CD4-positive, alpha-beta T cell (primary cell): ENCODE measurements at regions not wholly inside any gene's neighbourhood (a gene's known extent, or its start where the extent isn't known, plus 50 kb on each side); places are given as distances from the start of the nearest gene placed in this dataset.

Experiments used
- ATAC-seq: fragments of 200-7000 bp; cut with Tn5 transposase; one replicate; pipeline ENCODE4 v1.10.0; 2022; ENCODE audit warnings: mild to moderate bottlenecking; ENCODE audit not compliant: poor library complexity
- CTCF ChIA-PET: fragments of 350-600 bp; sonication (Branson Sonifier 250); formaldehyde crosslinking; loops from one replicate; lab custom pipeline; 2021; ENCODE audit warnings: antibody characterized with exemption, inconsistent platforms; lab: Charles Lee
- POLR2A ChIA-PET: fragments of 350-600 bp; sonication (Branson Sonifier 250); formaldehyde crosslinking; loops from one replicate; lab custom pipeline; 2021; ENCODE audit warnings: antibody characterized with exemption, inconsistent platforms; lab: Charles Lee
- DNase-seq, 14 experiments: peaks; one replicate each; pipeline ENCODE4 v3.0.0-alpha.2; 2013 to 2020; ENCODE audit warnings: mixed read lengths in 2 of 14
- H3K27ac ChIP-seq, 2 donors: one replicate each; pipeline versions ENCODE4 v1.5.1 to v1.7.0; 2013; ENCODE audit warnings: low read length in 2 of 2, low read depth in 1 of 2, mild to moderate bottlenecking in 1 of 2
- H3K27me3 ChIP-seq, 2 experiments: 1 replicate in 1 of 2; 2 replicates in 1 of 2; pipeline versions ENCODE4 v1.6.1 to v1.7.0; 2013; ENCODE audit warnings: low read length in 2 of 2, control low read depth in 1 of 2, mild to moderate bottlenecking in 1 of 2, moderate library complexity in 1 of 2; ENCODE audit not compliant: insufficient read depth in 2 of 2, control insufficient read depth in 1 of 2
- H3K36me3 ChIP-seq: one replicate; pipeline ENCODE4 v1.6.1; 2013; ENCODE audit warnings: low read length, control low read depth; ENCODE audit not compliant: insufficient read depth
- H3K4me1 ChIP-seq: one replicate; pipeline ENCODE4 v1.6.1; 2013; ENCODE audit warnings: low read length, control low read depth; ENCODE audit not compliant: insufficient read depth
- H3K4me3 ChIP-seq: one replicate; pipeline ENCODE4 v1.5.1; 2013; ENCODE audit warnings: mild to moderate bottlenecking, low read length, moderate library complexity
- H3K9me3 ChIP-seq, 2 experiments: 1 replicate in 1 of 2; 2 replicates in 1 of 2; pipeline versions ENCODE4 v1.6.1 to v1.7.0; 2013; ENCODE audit warnings: low read length in 2 of 2, mild to moderate bottlenecking in 2 of 2, control low read depth in 1 of 2, moderate library complexity in 1 of 2; ENCODE audit not compliant: control insufficient read depth in 1 of 2, insufficient read depth in 1 of 2
- H3K27ac Mint-ChIP-seq: one replicate; pipeline ENCODE4 v1.8.0; 2020; ENCODE audit warnings: mixed read lengths
- H3K27me3 Mint-ChIP-seq: one replicate; pipeline ENCODE4 v1.8.0; 2021; ENCODE audit warnings: mixed read lengths
- H3K36me3 Mint-ChIP-seq: one replicate; pipeline ENCODE4 v1.8.0; 2021; ENCODE audit warnings: low read depth, mixed read lengths
- H3K4me1 Mint-ChIP-seq: one replicate; pipeline ENCODE4 v1.8.0; 2021; ENCODE audit warnings: low read depth, mixed read lengths
- H3K4me3 Mint-ChIP-seq: one replicate; pipeline ENCODE4 v1.8.0; 2020; ENCODE audit warnings: mild to moderate bottlenecking, mixed read lengths
- H3K9me3 Mint-ChIP-seq: one replicate; pipeline ENCODE4 v1.8.0; 2020; ENCODE audit warnings: mixed read lengths
- CTCF ChIP-seq: fragments of 200-600 bp; IDR thresholded peaks from one replicate; pipeline ENCODE4 v1.8.0; 2022; ENCODE audit warnings: antibody characterized with exemption, mild to moderate bottlenecking
- intact Hi-C, 2 experiments: fragments of 100-400 bp; cut with DNase I in 1 of 2; cut with micrococcal nuclease in 1 of 2; formaldehyde crosslinking; loops; one replicate each; pipeline versions ENCODE4 v1.15.1 to v1.9.0; 2023 to 2025; cut with DNase I, micrococcal nuclease

- Mint-ChIP-seq H3K9me3 (peaks cover 11% of the 10 kb centered on the region), H3K4me3 (no peak overlapping the region), H3K36me3 (no peaks in the 10 kb centered on the region), H3K4me1 (no peaks in the 10 kb centered on the region), H3K27me3 (no peaks in the 10 kb centered on the region), H3K27ac (no peak overlapping the region)
- TF ChIP-seq CTCF = no peak
- no peak for DNase-seq
- H3K27me3 ChIP-seq = no peaks in the 10 kb centered on the region
- CTCF ChIA-PET = no interaction called here
- no peak for ATAC-seq
- intact Hi-C loops = no loop called here
- H3K36me3 ChIP-seq = no peaks in the 10 kb centered on the region
- H3K4me3 ChIP-seq = no peak overlapping the region
- H3K9me3 ChIP-seq = peaks cover 0 to 21% of the 10 kb centered on the region in 2 experiments
- POLR2A ChIA-PET = no interaction called here
- no peaks in the 10 kb centered on the region for H3K4me1 ChIP-seq
- no peak overlapping the region for H3K27ac ChIP-seq
Observed at GRCh38 chr13:103833294-103833852, 767.2 kb upstream of the SLC10A2 start.

- H3K9me3 Mint-ChIP-seq = peaks cover 2% of the 10 kb centered on the region
- Histone ChIP-seq H3K36me3 (no peaks in the 10 kb centered on the region), H3K27me3 (no peaks in the 10 kb centered on the region), H3K27ac (no peak overlapping the region), H3K9me3 (peaks cover 0 to 6% of the 10 kb centered on the region in 2 experiments), H3K4me3 (no peak overlapping the region), H3K4me1 (no peaks in the 10 kb centered on the region)
- H3K36me3 Mint-ChIP-seq = no peaks in the 10 kb centered on the region
- no peaks in the 10 kb centered on the region for H3K27me3 Mint-ChIP-seq
- TF ChIP-seq CTCF = no peak
- CTCF ChIA-PET = no interaction called here
- DNase-seq (no peak), ATAC-seq (no peak)
- no peaks in the 10 kb centered on the region for H3K4me1 Mint-ChIP-seq
- POLR2A ChIA-PET = no interaction called here
- H3K27ac Mint-ChIP-seq = no peak overlapping the region
- no peak overlapping the region for H3K4me3 Mint-ChIP-seq
- intact Hi-C loops = no loop called here
Observed at GRCh38 chr13:103815619-103816018, 749.4 kb upstream of the SLC10A2 start.

- H3K4me1 Mint-ChIP-seq = no peaks in the 10 kb centered on the region
- Histone ChIP-seq H3K27ac (no peak overlapping the region), H3K36me3 (no peaks in the 10 kb centered on the region), H3K4me3 (no peak overlapping the region), H3K27me3 (no peaks in the 10 kb centered on the region), H3K4me1 (no peaks in the 10 kb centered on the region), H3K9me3 (peaks cover 0 to 3% of the 10 kb centered on the region in 2 experiments)
- no peak for ATAC-seq
- no peak overlapping the region for H3K4me3 Mint-ChIP-seq
- TF ChIP-seq CTCF = no peak
- intact Hi-C loops = no loop called here
- CTCF ChIA-PET = no interaction called here
- POLR2A ChIA-PET = no interaction called here
- H3K27me3 Mint-ChIP-seq = no peaks in the 10 kb centered on the region
- no peak for DNase-seq
- H3K9me3 Mint-ChIP-seq = no peaks in the 10 kb centered on the region
- H3K27ac Mint-ChIP-seq = no peak overlapping the region
- H3K36me3 Mint-ChIP-seq = no peaks in the 10 kb centered on the region
Observed at GRCh38 chr13:103812971-103813370, 746.8 kb upstream of the SLC10A2 start.
